GM12873 (cell line): ENCODE measurements at regions not wholly inside any gene's neighbourhood (a gene's known extent, or its start where the extent isn't known, plus 50 kb on each side); places are given as distances from the start of the nearest gene placed in this dataset.

Experiments
- TF ChIP-seq, protein P1 (sequence below): IDR thresholded peaks from 2 replicates; pipeline ENCODE4 v1.5.1; 2012; ENCODE audit warnings: low read depth, mild to moderate bottlenecking, moderate library complexity, low read length, control low read depth; ENCODE audit not compliant: insufficient read depth; ENCODE audit errors: missing control alignments

DNA sequence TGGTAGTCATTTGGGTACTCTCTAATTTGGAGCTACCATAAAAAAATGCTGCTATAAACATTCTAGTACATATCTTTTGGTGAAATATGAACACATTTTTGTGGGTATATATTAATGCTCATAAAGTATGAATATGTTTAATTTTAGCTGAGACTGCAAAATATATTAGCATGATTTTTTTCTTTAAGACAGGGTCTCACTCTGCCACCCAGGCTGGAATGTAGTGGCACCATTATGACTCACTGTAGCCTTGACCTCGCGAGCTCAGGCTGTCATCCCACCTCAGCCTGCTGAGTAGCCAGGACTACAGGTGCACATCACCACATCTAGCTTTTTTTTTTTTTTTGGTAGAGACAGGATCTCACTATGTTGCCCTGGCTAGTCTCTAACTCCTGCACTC, 371.7 kb downstream of the SOX9 start:
- TF ChIP-seq, protein P1, sequence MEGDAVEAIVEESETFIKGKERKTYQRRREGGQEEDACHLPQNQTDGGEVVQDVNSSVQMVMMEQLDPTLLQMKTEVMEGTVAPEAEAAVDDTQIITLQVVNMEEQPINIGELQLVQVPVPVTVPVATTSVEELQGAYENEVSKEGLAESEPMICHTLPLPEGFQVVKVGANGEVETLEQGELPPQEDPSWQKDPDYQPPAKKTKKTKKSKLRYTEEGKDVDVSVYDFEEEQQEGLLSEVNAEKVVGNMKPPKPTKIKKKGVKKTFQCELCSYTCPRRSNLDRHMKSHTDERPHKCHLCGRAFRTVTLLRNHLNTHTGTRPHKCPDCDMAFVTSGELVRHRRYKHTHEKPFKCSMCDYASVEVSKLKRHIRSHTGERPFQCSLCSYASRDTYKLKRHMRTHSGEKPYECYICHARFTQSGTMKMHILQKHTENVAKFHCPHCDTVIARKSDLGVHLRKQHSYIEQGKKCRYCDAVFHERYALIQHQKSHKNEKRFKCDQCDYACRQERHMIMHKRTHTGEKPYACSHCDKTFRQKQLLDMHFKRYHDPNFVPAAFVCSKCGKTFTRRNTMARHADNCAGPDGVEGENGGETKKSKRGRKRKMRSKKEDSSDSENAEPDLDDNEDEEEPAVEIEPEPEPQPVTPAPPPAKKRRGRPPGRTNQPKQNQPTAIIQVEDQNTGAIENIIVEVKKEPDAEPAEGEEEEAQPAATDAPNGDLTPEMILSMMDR, result no peak

DNA sequence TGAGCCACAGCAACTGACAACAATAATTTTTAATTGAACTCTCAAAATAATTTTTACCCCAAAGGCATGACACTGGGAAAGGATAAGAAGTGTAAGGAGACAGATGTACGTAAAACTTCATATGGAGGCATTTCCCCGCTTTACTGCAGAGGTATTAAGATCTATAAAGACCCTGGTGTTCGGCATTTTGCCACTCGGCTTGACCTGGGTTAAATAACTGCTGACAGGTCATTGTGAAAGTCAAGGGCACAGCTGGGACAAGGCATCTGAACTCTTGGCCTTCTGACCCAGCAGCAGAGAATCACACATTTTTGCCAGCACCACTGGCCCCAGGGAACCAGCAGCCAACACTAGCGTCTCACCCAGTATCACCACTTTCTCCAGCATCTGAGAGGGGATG, 372.1 kb downstream of the SOX9 start:
- TF ChIP-seq, protein P1, result no peak

DNA sequence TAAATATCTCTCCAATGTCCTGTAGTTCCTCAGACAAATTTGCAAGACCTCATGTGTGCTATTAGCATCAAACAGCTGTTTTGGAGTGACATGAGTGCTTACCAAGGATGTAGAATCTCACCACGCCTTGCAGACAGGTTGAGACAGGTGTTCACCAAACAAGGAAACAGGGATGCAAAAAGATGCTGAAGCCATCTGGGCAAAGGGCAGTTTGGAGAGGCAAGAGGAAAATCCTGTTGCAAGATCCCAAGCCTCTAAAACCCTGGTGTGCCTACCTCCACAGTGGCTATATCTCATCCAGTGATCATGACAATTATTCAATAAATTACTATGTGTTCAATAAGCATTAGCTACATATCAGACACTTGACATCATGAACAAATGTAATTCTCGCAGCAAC, 373.7 kb downstream of the SOX9 start:
- TF ChIP-seq, protein P1, result no peak

DNA sequence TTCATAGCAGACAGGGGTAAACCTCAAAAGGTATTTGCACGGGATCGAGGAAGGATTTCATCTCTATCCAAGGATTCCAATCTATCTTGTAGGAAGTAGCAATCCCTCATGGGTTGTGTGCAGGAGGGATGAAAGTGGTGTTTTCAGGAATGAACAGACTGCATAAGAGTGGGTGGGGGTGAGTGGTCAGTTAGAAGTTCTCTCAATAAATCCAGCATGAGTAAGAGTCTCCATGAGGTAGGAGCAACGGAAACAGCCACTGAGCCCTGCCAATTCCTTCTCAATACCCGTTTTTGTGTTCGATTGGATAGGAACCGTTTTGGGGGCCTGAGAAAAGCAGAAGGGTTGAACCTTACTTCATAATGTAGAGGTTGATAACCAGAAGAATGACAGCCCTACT, 375.6 kb downstream of the SOX9 start:
- TF ChIP-seq, protein P1, result no peak

DNA sequence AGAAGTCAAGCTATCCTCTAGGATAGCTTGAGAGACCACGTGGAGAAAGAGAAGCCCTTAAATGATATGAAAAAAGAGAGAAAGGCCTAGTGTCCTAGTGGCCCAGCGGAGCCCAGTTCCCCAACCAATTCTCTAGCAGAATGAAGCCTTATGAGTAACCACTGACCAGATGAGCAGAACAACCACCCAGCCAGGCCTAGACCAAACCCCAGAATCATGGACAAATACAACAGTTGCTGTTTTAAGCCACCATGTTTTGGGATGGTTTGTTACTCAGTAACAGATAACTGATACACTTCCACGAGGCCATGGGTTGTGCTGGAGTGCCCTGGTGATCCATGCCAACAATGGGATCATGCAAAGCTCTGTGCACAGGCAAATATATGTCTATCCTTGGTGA, 377.1 kb downstream of the SOX9 start:
- TF ChIP-seq, protein P1, result no peak

DNA sequence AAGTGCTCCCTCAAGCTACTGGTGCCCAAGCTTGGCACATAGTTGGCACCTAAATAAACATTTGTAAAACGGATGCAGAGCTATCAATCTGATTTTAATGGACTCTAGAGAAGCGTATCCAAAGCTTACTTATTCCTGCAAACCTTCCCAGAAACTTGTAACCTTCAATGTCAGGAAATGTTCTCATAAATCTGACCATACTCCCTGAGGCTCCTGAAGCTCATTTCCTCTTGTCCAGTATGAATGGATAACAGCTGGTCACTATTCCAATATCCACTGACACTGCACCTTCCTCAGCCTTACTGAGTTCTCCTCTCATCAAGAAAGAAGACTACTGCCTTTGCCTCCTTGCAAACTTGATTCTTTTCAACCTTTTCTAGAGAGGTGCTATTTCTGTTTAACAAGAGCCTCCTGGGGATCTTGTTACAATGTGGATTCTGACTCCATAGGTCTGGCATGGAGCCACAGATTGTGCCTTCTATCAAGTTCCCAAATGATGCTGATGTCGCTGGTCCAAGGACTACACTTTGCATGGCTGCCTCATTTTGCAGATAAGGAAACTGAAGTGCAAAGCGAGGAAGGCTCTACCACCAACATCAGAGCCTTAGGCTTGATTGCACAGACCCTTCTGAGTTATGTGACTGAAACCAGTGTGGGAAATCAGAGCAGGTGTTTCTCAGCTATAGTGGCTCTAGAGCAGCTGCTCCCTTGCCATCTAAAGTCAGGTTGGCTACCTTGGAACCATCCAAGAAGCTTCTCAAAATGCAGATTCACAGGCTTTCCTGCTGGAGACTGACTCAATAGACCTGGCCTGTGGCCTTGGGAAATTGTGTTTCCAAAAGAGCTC, 377.8 kb downstream of the SOX9 start:
- TF ChIP-seq, protein P1, result no peak

DNA sequence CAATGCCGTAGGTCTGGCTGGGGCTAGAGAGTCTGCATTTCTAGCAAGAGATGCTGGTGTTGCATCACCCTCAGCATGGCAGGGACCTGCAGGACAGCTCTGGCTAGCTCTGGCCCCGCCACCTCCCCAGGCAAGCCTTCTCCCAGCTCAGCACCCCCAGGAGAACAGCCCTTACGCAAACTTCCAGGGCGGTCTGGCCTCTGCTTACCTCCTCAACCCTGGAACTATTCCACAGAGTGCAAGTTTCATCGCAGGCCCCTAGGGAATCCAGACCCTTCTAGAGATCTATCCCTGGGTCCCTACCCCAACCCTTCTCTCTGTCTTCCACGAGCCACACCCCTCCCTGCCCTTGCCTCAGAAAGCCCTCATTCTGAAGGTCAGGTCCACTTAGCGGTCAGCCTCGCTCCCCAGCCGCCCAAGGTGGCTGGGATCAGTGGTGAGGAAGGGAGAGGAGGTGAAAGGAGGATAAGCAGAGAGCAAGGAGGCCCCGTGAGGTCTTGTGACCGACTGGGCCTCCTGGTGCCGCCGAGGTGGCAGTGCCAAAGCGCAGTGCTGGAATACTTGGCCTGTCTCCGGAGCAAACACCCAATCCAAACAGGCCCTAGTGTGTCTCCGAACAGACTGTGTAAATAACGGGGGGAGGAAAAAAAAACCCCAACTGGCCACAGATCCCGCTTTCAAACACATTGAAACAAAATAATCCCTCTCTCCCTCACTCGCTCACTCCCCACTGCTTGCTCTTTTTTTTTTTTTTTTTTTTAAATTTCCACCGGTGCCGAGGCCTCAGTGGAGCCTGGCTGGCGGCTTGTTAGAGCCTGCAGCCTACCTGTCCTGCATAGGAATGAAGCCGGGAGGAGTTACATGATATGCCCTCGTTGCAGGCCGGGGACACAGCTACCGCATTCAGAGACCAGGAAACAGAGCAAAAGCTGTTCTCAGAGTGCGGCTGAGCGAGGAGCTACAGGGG, 380.9 kb downstream of the SOX9 start:
- TF ChIP-seq, protein P1, result no peak
